Neural progenitor cell (in vitro differentiated cells): ENCODE measurements at regions not wholly inside any gene's neighbourhood (a gene's known extent, or its start where the extent isn't known, plus 50 kb on each side); places are given as distances from the start of the nearest gene placed in this dataset.

Experiments used
- DNase-seq: peaks from one replicate; pipeline ENCODE4 v3.0.0-alpha.2; 2016; ENCODE audit warnings: low spot score
- H2AFZ ChIP-seq: fragments of 200-600 bp; sonication (generic); replicated peaks from 2 replicates; pipeline ENCODE4 v1.6.1; 2016; ENCODE audit warnings: antibody characterized with exemption
- H3F3A ChIP-seq: fragments of 200-600 bp; sonication (generic); 2 replicates; pipeline ENCODE4 v1.6.1; 2016; ENCODE audit warnings: antibody characterized with exemption, low read depth
- H3K27ac ChIP-seq: fragments of 200-600 bp; sonication (generic); 2 replicates; pipeline ENCODE4 v1.5.1; 2016; ENCODE audit warnings: mild to moderate bottlenecking
- H3K27me3 ChIP-seq: fragments of 200-600 bp; sonication (generic); 2 replicates; pipeline ENCODE4 v1.6.1; 2016; ENCODE audit warnings: mild to moderate bottlenecking, moderate library complexity
- H3K36me3 ChIP-seq: fragments of 200-600 bp; sonication (generic); 2 replicates; pipeline ENCODE4 v1.5.1; 2016
- H3K4me1 ChIP-seq: fragments of 200-600 bp; sonication (generic); 2 replicates; pipeline ENCODE4 v1.6.1; 2016; ENCODE audit warnings: mixed run types
- H3K4me2 ChIP-seq: fragments of 200-600 bp; sonication (generic); 2 replicates; pipeline ENCODE4 v1.6.1; 2016
- H3K4me3 ChIP-seq: fragments of 200-600 bp; sonication (generic); 2 replicates; pipeline ENCODE4 v1.5.1; 2016
- H3K79me2 ChIP-seq: fragments of 200-600 bp; sonication (generic); 2 replicates; pipeline ENCODE4 v1.6.1; 2016; ENCODE audit warnings: low read depth
- H3K9ac ChIP-seq: fragments of 200-600 bp; sonication (generic); 2 replicates; pipeline ENCODE4 v1.6.1; 2016
- H3K9me3 ChIP-seq: fragments of 200-600 bp; sonication (generic); 2 replicates; pipeline ENCODE4 v1.5.1; 2016; ENCODE audit warnings: low read depth
- H4K20me1 ChIP-seq: fragments of 200-600 bp; sonication (generic); 2 replicates; pipeline ENCODE4 v1.6.1; 2016; ENCODE audit warnings: low read depth
- H3K27ac Mint-ChIP-seq: 3 replicates; pipeline ENCODE4 v1.8.0; 2021; ENCODE audit warnings: mixed read lengths
- H3K27me3 Mint-ChIP-seq: 2 replicates; pipeline ENCODE4 v1.8.0; 2022; ENCODE audit warnings: low read depth, mild to moderate bottlenecking, inconsistent platforms, moderate library complexity, mixed read lengths; ENCODE audit not compliant: insufficient read depth
- H3K36me3 Mint-ChIP-seq: 3 replicates; pipeline ENCODE4 v1.8.0; 2021; ENCODE audit warnings: mixed read lengths
- H3K4me1 Mint-ChIP-seq: 3 replicates; pipeline ENCODE4 v1.8.0; 2021; ENCODE audit warnings: mixed read lengths
- H3K4me3 Mint-ChIP-seq: 3 replicates; pipeline ENCODE4 v1.8.0; 2021; ENCODE audit warnings: mild to moderate bottlenecking, moderate library complexity, mixed read lengths
- H3K9me3 Mint-ChIP-seq: 3 replicates; pipeline ENCODE4 v1.8.0; 2020; ENCODE audit warnings: mixed read lengths
- CTCF ChIP-seq: fragments of 200-600 bp; sonication (generic); IDR thresholded peaks from 2 replicates; pipeline ENCODE4 v1.5.1; 2017; ENCODE audit warnings: antibody characterized with exemption, mild to moderate bottlenecking
- EZH2 ChIP-seq: fragments of 200-600 bp; sonication (generic); IDR thresholded peaks from 2 replicates; pipeline ENCODE4 v1.6.1; 2017; ENCODE audit warnings: antibody characterized with exemption, mild to moderate bottlenecking, moderate library complexity
- EZH2phosphoT487 ChIP-seq: fragments of 200-600 bp; sonication (generic); IDR thresholded peaks from 2 replicates; pipeline ENCODE4 v1.6.1; 2017; ENCODE audit warnings: antibody characterized with exemption

- Histone ChIP-seq H3K4me1 (peaks cover 8% of the 10 kb centered on the region), H3K4me3 (no peak overlapping the region), H4K20me1 (no peaks in the 10 kb centered on the region), H3K4me2 (no peak overlapping the region), H3K9me3 (no peaks in the 10 kb centered on the region), H3K79me2 (no peaks in the 10 kb centered on the region), H3F3A (peaks cover 6% of the 10 kb centered on the region), H2AFZ (peak overlapping the region; percentile 6), H3K36me3 (no peaks in the 10 kb centered on the region), H3K27me3 (no peaks in the 10 kb centered on the region), H3K27ac (no peak overlapping the region), H3K9ac (no peak overlapping the region)
- Mint-ChIP-seq H3K4me1 (no peaks in the 10 kb centered on the region), H3K27ac (no peak overlapping the region), H3K36me3 (no peaks in the 10 kb centered on the region), H3K9me3 (no peaks in the 10 kb centered on the region), H3K4me3 (no peak overlapping the region), H3K27me3 (peaks cover 2% of the 10 kb centered on the region)
- TF ChIP-seq CTCF: no peak
- no peak for TF ChIP-seq EZH2
- TF ChIP-seq EZH2phosphoT487: no peak
- no peak for DNase-seq
Observed at GRCh38 chr1:113199760-113200455, 126.9 kb downstream of the LRIG2 start.

- no peak overlapping the region for H3K4me3 Mint-ChIP-seq
- H3K36me3 ChIP-seq: no peaks in the 10 kb centered on the region
- no peaks in the 10 kb centered on the region for H3K9me3 ChIP-seq
- H3K9ac ChIP-seq: no peak overlapping the region
- no peak overlapping the region for H3K27ac ChIP-seq
- no peak overlapping the region for H2AFZ ChIP-seq
- no peaks in the 10 kb centered on the region for H3K36me3 Mint-ChIP-seq
- H3K4me3 ChIP-seq: no peak overlapping the region
- H3F3A ChIP-seq: peaks cover 6% of the 10 kb centered on the region
- H3K4me1 Mint-ChIP-seq: no peaks in the 10 kb centered on the region
- no peak overlapping the region for H3K27ac Mint-ChIP-seq
- H3K4me2 ChIP-seq: no peak overlapping the region
- H3K79me2 ChIP-seq: no peaks in the 10 kb centered on the region
- TF ChIP-seq CTCF (no peak), EZH2 (no peak), EZH2phosphoT487 (no peak)
- H3K9me3 Mint-ChIP-seq: no peaks in the 10 kb centered on the region
- peaks cover 8% of the 10 kb centered on the region for H3K4me1 ChIP-seq
- H3K27me3 ChIP-seq: no peaks in the 10 kb centered on the region
- H4K20me1 ChIP-seq: no peaks in the 10 kb centered on the region
- no peak for DNase-seq
- peaks cover 3% of the 10 kb centered on the region for H3K27me3 Mint-ChIP-seq
Observed at GRCh38 chr1:113201560-113201959, 128.6 kb downstream of the LRIG2 start.

GRCh38 chr1:113205980-113206766, 133.2 kb downstream of the LRIG2 start:
- Mint-ChIP-seq H3K4me1 (peaks cover 7% of the 10 kb centered on the region), H3K4me3 (no peak overlapping the region), H3K27ac (no peak overlapping the region), H3K9me3 (no peaks in the 10 kb centered on the region), H3K27me3 (peaks cover 3% of the 10 kb centered on the region), H3K36me3 (no peaks in the 10 kb centered on the region)
- Histone ChIP-seq H3K4me1 (peaks cover 2% of the 10 kb centered on the region), H4K20me1 (no peaks in the 10 kb centered on the region), H3K4me2 (no peak overlapping the region), H2AFZ (peak overlapping the region; percentile 36), H3K9me3 (no peaks in the 10 kb centered on the region), H3K27ac (no peak overlapping the region), H3K4me3 (no peak overlapping the region), H3F3A (no peaks in the 10 kb centered on the region), H3K36me3 (no peaks in the 10 kb centered on the region), H3K9ac (no peak overlapping the region), H3K79me2 (no peaks in the 10 kb centered on the region), H3K27me3 (no peaks in the 10 kb centered on the region)
- no peak for DNase-seq
- TF ChIP-seq CTCF: no peak
- no peak for TF ChIP-seq EZH2
- no peak for TF ChIP-seq EZH2phosphoT487
